Nephron progenitor cell (in vitro differentiated cells): ENCODE measurements at regions not wholly inside any gene's neighbourhood (a gene's known extent, or its start where the extent isn't known, plus 50 kb on each side); places are given as distances from the start of the nearest gene placed in this dataset.

Source experiments
- DNase-seq: peaks from one replicate; pipeline ENCODE4 v3.0.0; 2021
- H3K27ac Mint-ChIP-seq: 2 replicates; pipeline ENCODE4 v1.8.0; 2021; ENCODE audit warnings: mild to moderate bottlenecking, moderate library complexity, mixed read lengths
- H3K27me3 Mint-ChIP-seq: 2 replicates; pipeline ENCODE4 v1.8.0; 2021; ENCODE audit warnings: mild to moderate bottlenecking, low read depth, mixed read lengths; ENCODE audit not compliant: poor library complexity
- H3K36me3 Mint-ChIP-seq: 2 replicates; pipeline ENCODE4 v1.8.0; 2021; ENCODE audit warnings: low read depth, mixed read lengths
- H3K4me1 Mint-ChIP-seq: 2 replicates; pipeline ENCODE4 v1.8.0; 2021; ENCODE audit warnings: mixed read lengths
- H3K4me3 Mint-ChIP-seq: 2 replicates; pipeline ENCODE4 v1.8.0; 2021; ENCODE audit warnings: mild to moderate bottlenecking, moderate library complexity, mixed read lengths
- H3K9me3 Mint-ChIP-seq: 2 replicates; pipeline ENCODE4 v1.8.0; 2021; ENCODE audit warnings: mild to moderate bottlenecking, moderate library complexity, mixed read lengths
- CTCF ChIP-seq: fragments of 200-600 bp; sonication (generic); IDR thresholded peaks from 2 replicates; pipeline ENCODE4 v1.5.0; 2021; ENCODE audit warnings: antibody characterized with exemption

GRCh38 chr11:113546757-113547507, 71.7 kb upstream of the DRD2 start:
- no peak for TF ChIP-seq CTCF
- H3K36me3 Mint-ChIP-seq: no peaks in the 10 kb centered on the region
- H3K4me3 Mint-ChIP-seq: no peak overlapping the region
- no peak overlapping the region for H3K27ac Mint-ChIP-seq
- no peaks in the 10 kb centered on the region for H3K9me3 Mint-ChIP-seq
- peaks cover 48% of the 10 kb centered on the region for H3K4me1 Mint-ChIP-seq
- peaks cover 7% of the 10 kb centered on the region for H3K27me3 Mint-ChIP-seq
- no peak for DNase-seq

- H3K9me3 Mint-ChIP-seq: no peaks in the 10 kb centered on the region
- no peak for TF ChIP-seq CTCF
These were observed 67.2 kb upstream of the DRD2 start for GRCh38 chr11:113542420-113542819.

GRCh38 chr11:113540416-113541330, 65.5 kb upstream of the DRD2 start:
- DNase-seq: no peak
- no peak overlapping the region for H3K4me3 Mint-ChIP-seq
- TF ChIP-seq CTCF: no peak
- H3K27ac Mint-ChIP-seq: no peak overlapping the region
- H3K4me1 Mint-ChIP-seq: peaks cover 24% of the 10 kb centered on the region
- H3K36me3 Mint-ChIP-seq: no peaks in the 10 kb centered on the region
- peaks cover 28% of the 10 kb centered on the region for H3K27me3 Mint-ChIP-seq
- H3K9me3 Mint-ChIP-seq: no peaks in the 10 kb centered on the region

More at GRCh38 chr11:113542420-113542819, 67.2 kb upstream of the DRD2 start:
- Mint-ChIP-seq H3K4me3 (no peak overlapping the region), H3K27ac (no peak overlapping the region), H3K4me1 (peaks cover 25% of the 10 kb centered on the region), H3K27me3 (peaks cover 27% of the 10 kb centered on the region), H3K36me3 (no peaks in the 10 kb centered on the region)
- DNase-seq: no peak

- Mint-ChIP-seq H3K4me1 (peaks cover 9% of the 10 kb centered on the region), H3K9me3 (no peaks in the 10 kb centered on the region), H3K36me3 (no peaks in the 10 kb centered on the region), H3K27ac (no peak overlapping the region), H3K27me3 (peaks cover 35% of the 10 kb centered on the region), H3K4me3 (no peak overlapping the region)
- TF ChIP-seq CTCF: no peak
- DNase-seq: no peak
These were observed 63.5 kb upstream of the DRD2 start for GRCh38 chr11:113538451-113539412.

- no peak overlapping the region for H3K4me3 Mint-ChIP-seq
- H3K27ac Mint-ChIP-seq: no peak overlapping the region
These were observed 59.4 kb upstream of the DRD2 start for GRCh38 chr11:113534625-113535024.

More at GRCh38 chr11:113534625-113535024, 59.4 kb upstream of the DRD2 start:
- Mint-ChIP-seq H3K27me3 (peaks cover 29% of the 10 kb centered on the region), H3K4me1 (peaks cover 17% of the 10 kb centered on the region), H3K36me3 (no peaks in the 10 kb centered on the region), H3K9me3 (no peaks in the 10 kb centered on the region)
- DNase-seq: no peak
- TF ChIP-seq CTCF: no peak
